ENCODE measurements at regions not wholly inside any gene's neighbourhood (a gene's known extent, or its start where the extent isn't known, plus 50 kb on each side); places are given as distances from the start of the nearest gene placed in this dataset.

- Mint-ChIP-seq H3K9me3 (peaks cover 6% of the 10 kb centered on the region), H3K36me3 (ENCODE audit: low read depth) (no peaks in the 10 kb centered on the region), H3K27me3 (ENCODE audit: low read depth) (peaks cover 3% of the 10 kb centered on the region), H3K4me3 (no peak overlapping the region), H3K4me1 (no peaks in the 10 kb centered on the region), H3K27ac (ENCODE audit: unreplicated experiment) (no peak overlapping the region)
- TF ChIP-seq CTCF (conservative IDR thresholded peaks at IDR 0.05), result no peak
- DNase-seq (ENCODE audit: low read depth, low spot score), result no peak
Observed at GRCh38 chr7:98795741-98796493, 73.9 kb downstream of the TMEM130 start.
